HG03175 (cell line): ENCODE measurements at regions not wholly inside any gene's neighbourhood (a gene's known extent, or its start where the extent isn't known, plus 50 kb on each side); places are given as distances from the start of the nearest gene placed in this dataset.
"Not testable (repeated sequence)": the region's sequence is repeated elsewhere in the genome, so short reads cannot be mapped to it uniquely, and the experiment has no call there.

Source experiments
- ATAC-seq: cut with Tn5 transposase; IDR thresholded peaks from one replicate; pipeline ENCODE4 v1.9.1; 2021; ENCODE audit warnings: mild to moderate bottlenecking, moderate library complexity; ENCODE audit not compliant: unreplicated experiment

GRCh38 chr7:85287106-85287825, 100.4 kb upstream of the SEMA3D start:
- ATAC-seq: no peak

- no peak for ATAC-seq
Measured at GRCh38 chr7:85286446-85286845, 99.6 kb upstream of the SEMA3D start.

GRCh38 chr7:85285527-85285926, 98.7 kb upstream of the SEMA3D start:
- ATAC-seq: no peak

- no peak for ATAC-seq
Measured at GRCh38 chr7:85275204-85275603, 88.3 kb upstream of the SEMA3D start.

- no peak for ATAC-seq
Measured at GRCh38 chr7:85274454-85274853, 87.6 kb upstream of the SEMA3D start.

- no peak for ATAC-seq
Measured at GRCh38 chr7:85262891-85263290, 76.0 kb upstream of the SEMA3D start.

GRCh38 chr7:85261336-85261735, 74.5 kb upstream of the SEMA3D start:
- ATAC-seq: no peak

GRCh38 chr7:85249787-85250186, 62.9 kb upstream of the SEMA3D start:
- not testable (repeated sequence) for ATAC-seq

- no peak for ATAC-seq
Measured at GRCh38 chr7:85239109-85239508, 52.3 kb upstream of the SEMA3D start.

GRCh38 chr7:85237721-85238120, 50.9 kb upstream of the SEMA3D start:
- no peak for ATAC-seq
